ENCODE measurements at regions not wholly inside any gene's neighbourhood (a gene's known extent, or its start where the extent isn't known, plus 50 kb on each side); places are given as distances from the start of the nearest gene placed in this dataset.
"Not testable (repeated sequence)": the region's sequence is repeated elsewhere in the genome, so short reads cannot be mapped to it uniquely, and the experiment has no call there.

DNA sequence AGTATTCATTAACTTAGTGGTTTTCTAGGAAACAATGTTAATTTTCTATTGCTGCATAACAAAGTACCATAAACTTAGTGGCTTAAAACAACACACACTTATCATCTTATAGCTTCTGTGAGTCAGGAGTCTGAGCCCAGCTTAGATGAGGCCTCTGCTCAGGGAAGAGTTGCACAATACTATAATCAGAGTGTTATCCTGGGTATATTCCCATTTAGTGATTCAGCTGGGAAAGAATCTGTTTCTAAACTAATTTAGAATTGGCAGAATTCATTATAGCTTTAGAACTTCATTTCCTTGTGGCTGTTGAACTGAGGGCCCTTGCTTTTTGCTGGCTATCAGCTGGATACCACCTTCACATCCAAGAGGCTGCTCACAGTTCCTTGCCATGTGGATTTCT is 515.5 kb downstream of the BRINP3 start:
- DNase-seq = no peak

DNA sequence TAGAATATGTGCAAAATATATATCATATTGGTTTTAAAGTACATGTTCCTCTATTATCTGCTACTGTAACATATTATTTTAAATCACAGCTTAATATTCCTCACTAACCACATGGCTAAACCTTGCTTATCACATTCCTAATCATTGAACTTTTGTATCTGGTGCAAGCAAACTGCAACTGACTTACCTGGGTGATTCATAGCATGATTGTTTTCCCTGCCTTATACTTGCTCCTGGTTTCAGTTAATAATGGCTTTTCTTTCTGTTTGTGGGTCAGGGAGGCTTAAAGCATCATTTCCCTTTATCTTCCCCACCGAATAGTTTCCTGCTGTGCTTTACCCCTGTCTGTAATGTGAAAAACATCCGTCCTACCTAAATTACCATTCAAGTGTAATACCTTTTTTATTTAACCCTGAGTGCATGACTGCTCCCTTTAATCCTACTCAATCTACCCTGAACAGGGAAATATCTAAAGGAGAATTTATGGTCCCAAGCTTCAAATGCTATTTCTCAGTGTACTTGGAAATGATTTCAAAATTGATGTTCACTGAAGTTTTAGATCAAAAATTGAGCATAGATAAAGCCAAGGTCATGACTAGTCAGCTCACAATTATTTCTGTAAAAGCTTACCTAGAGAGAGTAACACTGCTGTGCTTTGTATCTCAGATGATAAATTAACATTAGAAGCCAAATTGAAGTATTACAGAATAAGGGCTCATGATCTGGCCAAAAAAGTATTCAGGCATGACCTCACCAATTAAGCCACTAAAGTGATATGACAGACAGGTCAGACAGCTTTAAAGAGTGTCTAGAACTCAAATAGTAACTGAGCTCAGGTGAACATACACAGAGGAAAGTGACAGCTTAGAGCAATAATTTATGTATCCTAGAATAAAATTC is 507.1 kb downstream of the BRINP3 start:
- DNase-seq = no peak

DNA sequence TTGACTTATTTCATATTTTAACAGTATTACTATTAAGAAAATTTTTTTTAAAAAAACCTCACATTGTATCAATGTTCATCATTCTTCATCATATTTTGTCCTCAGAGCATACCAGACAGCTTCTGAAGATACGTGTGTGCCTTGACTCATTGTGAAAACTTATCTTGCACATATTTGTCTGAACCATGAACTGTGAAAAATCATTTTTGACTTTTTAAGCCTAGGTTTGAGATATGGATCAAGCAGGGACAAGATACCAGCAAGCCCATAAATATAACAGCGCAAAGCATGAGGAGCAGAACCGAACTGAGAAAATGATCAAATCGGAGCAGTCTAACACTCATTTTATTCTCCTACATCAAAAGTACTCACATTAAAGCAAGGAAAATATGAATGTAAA is 506.0 kb downstream of the BRINP3 start:
- DNase-seq = no peak

DNA sequence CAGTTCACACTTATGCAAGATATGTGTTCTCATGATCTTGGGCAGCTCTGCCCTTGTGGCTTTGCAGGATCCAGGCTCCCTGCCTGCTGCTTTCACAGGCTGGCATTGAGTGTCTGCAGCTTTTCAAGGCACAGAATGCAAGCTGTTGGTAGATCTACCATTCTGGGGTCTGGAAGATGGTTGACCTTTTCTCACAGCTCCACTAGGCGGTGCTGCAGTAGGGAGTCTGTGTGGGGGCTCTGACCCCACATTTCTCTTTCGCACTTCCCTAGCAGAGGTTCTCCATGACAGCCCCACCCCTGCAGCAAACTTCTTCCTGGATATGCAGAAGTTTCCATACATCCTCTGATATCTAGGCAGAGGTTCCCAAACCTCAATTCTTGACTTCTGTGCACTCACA is 500.5 kb downstream of the BRINP3 start:
- DNase-seq = no peak

DNA sequence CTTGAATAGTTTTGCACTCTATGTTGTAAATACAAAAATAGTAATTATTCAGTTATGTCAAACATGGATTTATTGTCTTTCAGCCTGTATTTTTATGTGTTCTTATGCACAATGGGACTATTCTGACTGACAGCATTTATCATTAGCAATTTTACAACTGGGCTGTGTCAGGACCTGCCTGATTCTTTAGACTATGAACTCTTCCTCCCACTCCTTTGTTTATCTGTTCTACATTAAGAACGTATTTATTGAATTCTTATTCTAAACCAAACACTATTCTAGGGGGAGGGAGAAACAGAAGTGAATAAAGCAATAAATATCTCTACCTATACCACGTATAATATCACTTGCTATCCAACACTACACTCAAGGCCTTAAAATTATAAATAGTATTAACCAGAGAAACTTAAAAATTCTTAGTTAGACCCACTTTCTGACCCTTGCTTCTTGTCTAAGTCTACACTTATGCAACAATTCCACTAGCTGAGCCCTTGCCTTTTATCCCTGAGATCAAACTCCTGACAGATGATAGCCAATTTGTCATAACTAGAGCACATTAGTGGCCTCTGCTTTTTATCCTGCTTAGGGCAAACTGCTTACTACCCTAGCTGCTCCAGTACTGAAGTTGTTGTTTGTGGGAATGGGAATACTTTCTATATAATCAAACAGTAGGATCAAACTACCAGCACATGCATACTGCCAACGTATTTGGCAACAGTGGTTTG is 494.3 kb downstream of the BRINP3 start:
- DNase-seq = no peak

DNA sequence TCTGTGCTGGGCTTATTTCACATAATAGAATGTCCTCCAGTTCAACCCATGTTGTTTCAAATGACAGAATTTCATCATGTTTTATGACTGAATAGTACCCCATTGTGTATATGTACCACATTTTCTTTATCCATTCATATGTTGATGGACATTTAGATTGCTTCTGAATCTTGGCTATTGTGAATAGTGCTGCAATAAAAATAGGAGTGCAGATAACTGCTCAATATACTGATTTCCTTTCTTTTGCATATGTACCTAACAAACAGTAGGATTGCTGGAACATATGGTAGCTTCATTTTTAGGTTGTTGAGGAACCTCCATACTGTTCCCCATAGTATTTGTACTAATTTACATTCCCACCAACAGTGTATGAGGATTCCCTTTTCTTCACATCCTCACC is 491.1 kb downstream of the BRINP3 start:
- DNase-seq = no peak

DNA sequence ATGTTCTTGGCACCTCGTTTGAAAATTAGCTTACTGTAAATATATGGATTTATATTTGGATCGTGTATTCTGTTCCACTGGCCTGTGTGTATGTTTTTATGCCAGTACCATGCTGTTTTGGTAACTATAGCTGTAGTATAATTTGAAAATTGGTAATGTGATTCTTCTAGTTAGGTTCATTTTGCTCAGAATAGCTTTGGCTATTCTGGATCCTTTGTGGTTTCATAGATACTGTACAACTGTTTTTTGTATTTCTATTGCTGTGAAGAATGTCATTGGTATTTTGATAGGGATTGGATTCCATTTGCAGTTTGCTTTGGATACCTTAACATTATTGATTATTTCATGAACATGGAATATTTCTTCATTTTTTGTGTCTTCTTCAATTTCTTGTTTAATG is 490.2 kb downstream of the BRINP3 start:
- DNase-seq = no peak

DNA sequence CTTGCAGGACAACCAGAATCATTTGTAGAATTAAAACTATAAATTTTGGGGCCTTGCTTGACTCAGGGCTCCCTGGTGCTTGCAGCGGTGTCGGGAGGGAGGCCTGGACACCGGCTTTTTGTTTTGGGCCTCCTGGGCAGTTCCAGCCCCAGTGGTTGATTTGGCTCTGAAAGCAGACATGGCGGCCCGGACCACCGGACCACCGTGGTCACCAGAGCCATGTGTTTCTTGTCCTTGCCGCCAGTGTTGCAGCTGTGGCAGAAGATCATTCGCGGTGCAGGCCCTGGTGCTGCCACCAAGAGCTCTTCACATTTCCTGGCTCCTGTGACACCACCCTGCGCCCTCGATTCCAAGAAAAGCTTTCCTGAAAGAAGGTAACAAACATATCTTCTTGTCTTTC is 484.8 kb downstream of the BRINP3 start:
- no peak for DNase-seq

DNA sequence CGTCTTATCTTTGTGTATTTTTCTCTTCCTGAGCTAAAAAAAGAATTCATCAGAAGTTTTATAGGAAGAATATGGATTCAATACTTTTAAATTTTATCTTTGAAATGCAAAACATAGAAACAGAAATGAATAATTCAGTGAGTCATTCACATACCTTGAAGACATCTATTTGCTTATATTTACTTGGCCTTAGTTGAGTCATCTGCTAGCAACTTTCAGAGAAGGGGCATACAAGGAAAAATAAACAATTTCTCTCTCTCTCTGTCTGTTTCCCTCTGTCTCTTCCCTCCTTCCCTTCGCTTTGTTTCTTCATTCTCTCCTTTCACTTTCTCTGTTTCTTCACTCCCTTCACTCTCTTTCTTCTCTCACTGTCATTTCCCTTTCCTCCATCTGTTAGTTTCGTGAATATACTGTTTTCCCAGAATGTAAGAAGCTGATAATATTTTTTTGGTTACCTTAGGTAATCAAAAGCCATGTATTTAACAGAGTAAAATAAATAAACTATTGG is 477.2 kb downstream of the BRINP3 start:
- DNase-seq = no peak

DNA sequence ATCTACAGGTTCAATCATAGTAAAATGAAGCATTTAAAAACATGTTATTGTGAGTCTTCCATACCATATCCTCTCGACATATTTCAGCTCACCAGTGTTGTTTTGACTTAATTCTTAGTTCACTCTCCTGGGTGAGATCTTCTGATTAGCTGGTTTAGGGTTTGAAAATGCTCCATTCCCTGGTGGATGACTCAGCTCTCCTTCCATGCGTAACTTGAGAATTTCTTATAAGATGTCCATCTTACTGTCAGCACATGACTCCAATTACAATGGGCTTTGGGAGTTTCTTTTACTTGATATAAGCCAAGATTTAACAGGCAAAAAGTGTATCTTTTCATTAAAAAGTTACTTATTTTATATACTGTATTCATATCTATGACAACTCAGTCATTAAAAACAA is 476.5 kb downstream of the BRINP3 start:
- DNase-seq = no peak

DNA sequence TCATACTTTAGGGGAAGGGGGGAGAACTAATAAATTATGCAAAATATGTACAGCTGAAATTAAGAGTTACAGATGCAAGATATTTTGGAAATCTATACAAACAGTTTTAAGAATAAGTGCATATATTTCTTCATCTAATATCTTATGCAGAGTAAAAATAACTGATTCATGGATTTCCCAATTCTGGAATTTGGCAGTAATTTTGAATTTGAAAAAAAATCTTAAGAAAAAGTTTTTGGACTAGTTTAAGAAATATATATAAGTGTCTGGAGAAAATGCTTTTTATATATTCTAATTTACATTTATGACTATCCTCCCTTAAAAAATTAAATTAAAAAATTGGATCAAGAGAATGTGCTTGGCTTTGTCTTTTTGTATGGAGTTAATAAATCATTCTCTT is 474.3 kb downstream of the BRINP3 start:
- DNase-seq = no peak

DNA sequence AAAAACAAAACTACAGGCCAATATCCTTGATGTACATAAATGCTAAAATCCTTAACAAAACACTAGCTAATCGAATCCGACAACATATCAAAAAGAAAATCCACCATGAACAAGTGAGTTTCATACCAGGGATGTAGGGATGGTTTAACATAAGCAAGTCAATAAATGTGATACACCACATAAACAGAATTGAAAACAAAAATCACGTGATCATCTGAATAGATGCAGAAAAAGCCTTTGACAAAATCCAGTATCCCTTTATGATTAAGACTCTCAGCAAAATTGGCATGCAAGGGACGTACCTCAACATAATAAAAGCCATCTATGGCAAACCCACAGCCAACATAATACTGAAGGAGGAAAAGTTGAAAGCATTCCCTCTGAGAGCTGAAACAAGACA is 466.1 kb downstream of the BRINP3 start:
- DNase-seq = no peak

DNA sequence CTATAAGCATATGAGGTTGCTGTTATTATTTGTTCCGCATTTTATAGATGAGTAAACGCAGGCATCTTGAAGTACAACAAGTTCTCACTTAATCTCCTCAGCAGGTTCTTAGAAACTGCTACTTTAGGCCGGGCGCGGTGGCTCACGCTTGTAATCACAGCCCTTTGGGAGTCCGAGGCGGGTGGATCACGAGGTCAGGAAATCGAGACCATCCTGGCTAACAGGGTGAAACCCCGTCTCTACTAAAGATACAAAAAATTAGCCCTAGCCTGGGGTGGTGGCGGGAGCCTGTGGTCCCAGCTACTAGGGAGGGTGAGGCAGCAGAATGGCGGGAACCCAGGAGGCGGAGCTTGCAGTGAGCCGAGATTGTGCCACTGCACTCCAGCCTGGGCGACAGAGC is 458.5 kb downstream of the BRINP3 start:
- DNase-seq = not testable (repeated sequence)

DNA sequence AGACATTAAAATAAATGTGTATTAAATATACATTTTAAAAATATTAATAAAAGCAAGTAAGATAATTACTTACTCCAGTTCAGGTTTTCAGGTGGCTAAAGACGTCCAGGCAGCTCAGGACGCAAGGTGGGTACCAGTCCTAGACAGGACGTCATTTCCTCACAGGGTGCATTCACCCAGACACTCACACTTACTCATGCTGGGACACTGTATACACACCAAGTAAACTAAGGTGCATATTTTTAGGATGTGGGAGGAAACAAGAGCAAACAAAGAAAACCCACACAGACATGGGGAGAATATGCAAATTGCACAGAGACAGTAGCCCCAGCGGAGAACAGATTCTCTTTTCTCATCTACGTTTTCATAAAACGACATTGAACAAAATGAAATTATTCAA is 457.9 kb downstream of the BRINP3 start:
- DNase-seq = no peak

DNA sequence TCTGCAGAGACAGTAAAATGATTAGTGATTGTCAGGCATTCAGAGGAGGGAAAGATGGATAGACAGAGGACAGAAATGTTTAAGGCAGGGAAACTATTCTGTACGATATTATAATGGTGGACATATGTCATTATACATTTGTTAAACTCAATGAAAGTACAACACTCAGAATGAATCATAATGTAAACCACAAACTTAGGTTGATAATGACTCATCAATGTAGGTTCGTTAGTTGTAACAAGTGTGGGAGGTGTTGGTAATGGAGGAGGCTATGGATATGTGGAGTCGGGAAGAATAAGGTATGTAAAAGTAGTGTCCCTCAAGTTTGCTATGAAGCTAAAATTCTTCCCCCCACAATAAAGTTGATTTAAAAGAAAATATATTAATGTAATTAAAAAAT is 455.0 kb downstream of the BRINP3 start:
- no peak for DNase-seq

DNA sequence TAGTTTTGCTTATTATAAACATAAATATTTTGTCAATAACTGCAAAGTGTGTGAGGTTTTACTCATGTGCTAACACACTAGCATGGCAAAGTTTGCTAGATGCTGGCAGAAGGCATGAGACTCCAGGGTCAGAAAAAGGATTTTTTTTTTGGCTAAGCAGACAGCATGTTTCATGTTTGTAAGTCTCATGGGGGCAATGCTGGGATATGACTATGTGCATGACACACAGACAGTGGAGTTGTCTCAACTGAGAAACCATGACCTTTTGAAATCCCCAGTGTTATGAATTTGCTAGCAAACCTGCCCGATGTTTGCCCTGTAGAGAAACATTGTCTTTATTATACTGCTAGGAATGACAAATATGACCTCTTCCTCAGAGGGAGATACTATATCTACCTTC is 448.2 kb downstream of the BRINP3 start:
- no peak for DNase-seq

DNA sequence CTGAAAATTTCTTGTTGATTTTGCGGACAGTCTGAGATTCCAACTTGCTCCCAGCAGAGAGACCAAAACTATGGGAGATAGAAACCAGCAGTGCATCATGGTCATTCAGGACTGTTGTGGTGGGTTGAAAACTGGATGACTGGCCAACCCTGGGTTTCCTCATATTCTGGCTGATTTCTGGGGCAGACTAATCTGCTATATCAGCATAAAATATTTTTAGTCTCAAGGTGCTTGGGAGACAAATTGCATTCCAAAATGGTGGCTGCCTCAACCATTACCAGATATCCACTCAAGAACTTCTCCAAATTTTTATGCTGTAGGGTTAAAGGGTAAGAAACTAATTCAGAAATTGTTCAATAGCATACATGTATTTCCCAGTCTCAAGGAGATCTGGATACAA is 434.0 kb downstream of the BRINP3 start:
- DNase-seq = no peak

DNA sequence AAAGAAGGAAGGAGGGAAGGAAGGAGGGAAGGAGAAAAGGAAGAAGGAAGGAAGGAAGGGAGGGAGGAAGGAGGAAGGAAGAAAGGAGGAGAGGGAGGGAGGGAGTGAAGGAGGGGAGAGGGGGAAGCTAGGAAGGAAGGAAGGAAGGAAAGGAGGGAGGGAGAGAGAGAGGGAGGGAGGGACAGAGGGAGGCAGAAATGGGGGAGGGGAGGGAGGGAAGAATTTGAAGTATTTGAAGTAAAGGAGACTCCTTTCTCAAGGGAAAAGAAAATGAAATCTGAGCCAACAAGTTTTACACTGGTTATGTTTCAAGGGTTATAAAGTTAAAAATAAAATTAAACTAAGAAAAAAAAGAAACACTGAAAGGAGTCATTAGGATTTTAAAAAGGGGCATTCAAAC is 431.4 kb downstream of the BRINP3 start:
- DNase-seq = no peak

Data from AML-193 (cell line).